ENCODE measurements at regions not wholly inside any gene's neighbourhood (a gene's known extent, or its start where the extent isn't known, plus 50 kb on each side); places are given as distances from the start of the nearest gene placed in this dataset.
"Not testable (repeated sequence)": the region's sequence is repeated elsewhere in the genome, so short reads cannot be mapped to it uniquely, and the experiment has no call there.

DNA sequence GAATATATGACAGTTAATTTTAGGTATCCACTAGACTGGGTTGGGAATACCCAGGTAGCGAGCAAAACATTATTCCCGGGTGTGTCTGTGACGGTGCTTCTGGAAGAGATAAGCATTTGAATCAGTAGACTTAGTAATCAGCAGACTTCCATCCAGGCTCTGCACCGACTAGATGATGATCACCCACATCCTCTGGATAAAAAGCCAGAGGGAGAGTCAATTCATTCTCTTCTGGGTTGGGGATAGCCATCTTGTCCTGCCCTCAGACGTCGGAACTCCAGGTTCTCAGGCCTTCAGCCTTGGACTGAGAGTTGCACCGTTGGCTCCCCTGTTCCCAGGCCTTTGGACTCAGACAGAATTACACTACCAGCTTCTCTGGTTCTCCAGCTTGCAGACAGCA lies 168.0 kb downstream of the PHLDA1 start:
- DNase-seq = no peak

GRCh38 chr12:75862692-75863471 lies 168.7 kb downstream of the PHLDA1 start:
- DNase-seq = no peak

DNA sequence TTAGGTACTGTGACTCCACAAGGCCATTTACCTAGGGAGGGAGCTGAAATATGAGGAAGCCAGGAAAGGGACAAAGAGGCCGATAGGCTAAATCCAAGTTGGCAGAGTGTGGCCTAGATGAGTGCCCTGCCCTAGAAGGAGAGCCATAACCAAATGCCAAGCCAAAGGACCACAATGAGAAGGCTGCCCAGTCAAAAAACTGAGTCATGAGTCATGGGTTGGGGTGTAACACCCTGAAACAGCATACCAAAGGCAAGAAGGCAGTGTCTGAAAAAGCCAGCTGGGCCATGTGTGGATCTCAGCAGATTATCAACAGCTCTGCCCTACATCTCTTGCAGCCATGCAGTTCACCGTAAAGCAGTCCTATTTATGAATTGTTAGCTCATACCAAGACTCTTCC lies 171.7 kb downstream of the PHLDA1 start:
- DNase-seq = no peak

GRCh38 chr12:75856235-75856634 lies 175.3 kb downstream of the PHLDA1 start:
- no peak for DNase-seq

DNA sequence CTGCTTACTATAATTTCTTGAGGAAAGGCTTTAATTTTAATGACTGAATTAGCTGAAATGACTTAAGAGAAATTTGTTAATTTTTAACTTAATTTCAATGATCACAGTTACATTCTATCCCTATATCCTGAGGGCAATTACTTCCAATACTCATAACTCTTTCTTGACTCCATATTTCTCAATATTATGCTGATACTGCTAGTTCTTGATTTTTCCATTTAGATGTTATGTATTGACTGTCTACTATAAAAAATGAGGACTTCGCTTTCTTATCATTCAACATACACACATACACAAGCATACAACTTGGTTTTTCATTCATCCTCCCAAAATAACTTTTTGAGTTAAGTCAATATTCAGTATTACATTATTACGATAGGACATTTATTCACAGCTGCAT lies 176.2 kb downstream of the PHLDA1 start:
- no peak for DNase-seq

- DNase-seq = no peak
Observed at GRCh38 chr12:75854681-75855309, 176.8 kb downstream of the PHLDA1 start.

GRCh38 chr12:75854137-75854536 lies 177.4 kb downstream of the PHLDA1 start:
- DNase-seq = not testable (repeated sequence)

- no peak for DNase-seq
Observed at GRCh38 chr12:75853626-75854025, 177.9 kb downstream of the PHLDA1 start.

DNA sequence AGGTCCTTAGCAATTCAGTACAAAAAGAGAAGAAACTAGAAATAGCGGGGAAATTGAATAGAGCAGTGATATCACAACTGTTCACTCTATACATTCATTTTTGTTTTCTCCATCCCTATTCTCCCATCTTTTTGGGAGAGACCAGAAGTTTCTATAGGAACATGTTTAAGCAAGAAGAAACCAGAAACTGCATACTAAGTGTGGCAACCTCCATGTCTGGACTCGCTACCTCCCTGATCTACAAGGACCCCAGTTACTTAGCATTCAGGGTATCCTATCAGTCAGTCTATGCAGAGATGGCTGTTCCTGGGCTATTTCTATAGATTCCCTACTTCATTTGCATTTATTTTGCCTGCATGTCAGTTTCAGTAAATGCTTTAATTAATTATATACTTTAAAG lies 178.6 kb downstream of the PHLDA1 start:
- DNase-seq = no peak

- no peak for DNase-seq
Observed at GRCh38 chr12:75852143-75852542, 179.4 kb downstream of the PHLDA1 start.

- DNase-seq = no peak
Observed at GRCh38 chr12:75850721-75851462, 180.7 kb downstream of the PHLDA1 start.

DNA sequence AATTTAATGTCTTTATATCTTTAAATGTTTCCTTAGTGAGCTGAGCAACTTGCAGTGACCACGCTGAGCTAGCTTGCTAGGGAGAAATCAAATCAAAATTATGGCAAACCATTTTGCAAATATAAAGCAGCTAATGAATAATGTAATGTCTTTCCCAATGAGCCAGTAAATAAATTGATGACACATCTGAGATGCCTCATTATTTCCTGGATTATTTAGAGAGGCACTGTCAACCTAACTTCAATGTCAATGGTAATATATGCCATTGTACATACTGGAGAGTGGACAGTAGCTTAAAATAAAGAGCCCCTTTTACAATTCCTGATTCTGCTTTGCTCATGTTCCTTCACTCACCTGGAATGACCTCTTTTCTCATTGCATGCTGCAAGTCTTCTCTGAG lies 182.6 kb downstream of the PHLDA1 start:
- no peak for DNase-seq

DNA sequence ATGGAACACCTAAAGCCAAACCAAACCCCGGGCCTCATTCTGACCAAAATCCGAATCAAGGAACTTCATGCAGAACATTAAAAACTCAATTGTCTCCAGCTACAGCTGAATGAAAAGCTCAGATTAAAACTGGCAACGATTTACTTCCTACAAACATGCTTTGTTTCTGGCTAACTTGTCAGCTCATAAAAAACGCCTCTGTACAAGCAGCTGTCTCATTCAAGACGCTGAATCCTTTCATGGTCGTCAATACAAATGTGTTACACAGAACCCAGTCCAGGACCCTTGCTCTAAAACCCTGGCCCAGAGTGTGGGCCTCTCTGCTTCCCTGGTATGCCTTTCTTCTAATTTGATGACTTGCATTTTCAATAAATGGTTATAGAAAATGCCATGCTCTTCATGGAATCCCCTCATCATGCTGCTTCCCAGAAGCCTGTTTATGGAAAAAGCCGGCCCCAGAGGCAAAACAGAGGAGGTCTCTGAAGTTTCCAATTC lies 183.1 kb downstream of the PHLDA1 start:
- DNase-seq = no peak

GRCh38 chr12:75846102-75846501 lies 185.5 kb downstream of the PHLDA1 start:
- no peak for DNase-seq

DNA sequence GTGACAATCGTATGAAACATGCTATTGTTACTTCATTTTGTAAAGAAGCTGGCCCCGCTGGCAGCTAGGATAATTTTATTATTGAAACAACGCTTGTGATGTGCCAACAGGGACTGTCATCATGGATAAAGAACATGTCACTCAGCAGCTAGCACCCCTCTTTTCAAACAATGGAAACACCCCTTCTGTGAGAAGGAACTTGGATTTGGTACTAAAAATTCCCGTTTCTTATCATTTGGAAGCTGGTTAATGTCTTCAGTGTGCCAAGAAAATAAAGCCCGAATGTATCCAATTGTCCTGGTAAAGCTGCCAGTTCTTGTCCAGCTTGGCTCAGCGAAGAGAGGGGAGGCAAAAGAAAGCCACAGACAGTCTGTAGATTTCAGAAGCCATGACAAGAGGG lies 186.6 kb downstream of the PHLDA1 start:
- no peak for DNase-seq

DNA sequence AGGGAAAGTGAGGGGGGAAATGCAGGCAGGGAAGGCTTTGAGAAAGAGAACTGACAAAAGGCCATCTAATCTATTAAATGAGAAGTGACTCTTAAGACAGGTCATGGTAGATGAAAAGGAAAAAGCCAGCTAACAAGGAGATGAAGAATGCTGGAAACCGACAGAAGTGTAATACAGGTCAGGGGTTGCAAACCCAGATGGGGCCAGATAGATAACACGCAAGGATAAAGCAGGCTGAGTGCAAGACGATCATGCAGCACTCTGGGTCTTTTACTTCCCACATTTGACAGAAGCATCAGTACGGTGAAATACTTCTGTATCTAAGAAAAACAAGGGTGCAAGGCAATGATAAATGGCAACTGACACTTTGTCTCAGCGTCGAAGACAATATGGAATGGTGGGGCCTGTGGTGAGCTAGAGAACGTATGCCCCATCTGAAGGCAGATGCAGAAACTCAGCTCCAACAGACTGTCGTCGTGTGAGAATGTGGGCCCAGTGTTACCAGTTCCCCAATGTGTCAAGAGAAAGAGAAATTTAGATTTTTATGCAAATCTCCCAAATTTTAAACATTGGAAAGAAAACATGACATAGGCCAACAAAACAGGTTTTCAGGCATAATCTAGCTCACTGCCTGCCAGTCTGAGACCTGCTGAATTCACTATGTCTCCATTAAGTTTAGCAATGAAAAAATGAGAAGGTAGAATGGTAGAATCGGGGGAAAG lies 187.4 kb downstream of the PHLDA1 start:
- DNase-seq = no peak

DNA sequence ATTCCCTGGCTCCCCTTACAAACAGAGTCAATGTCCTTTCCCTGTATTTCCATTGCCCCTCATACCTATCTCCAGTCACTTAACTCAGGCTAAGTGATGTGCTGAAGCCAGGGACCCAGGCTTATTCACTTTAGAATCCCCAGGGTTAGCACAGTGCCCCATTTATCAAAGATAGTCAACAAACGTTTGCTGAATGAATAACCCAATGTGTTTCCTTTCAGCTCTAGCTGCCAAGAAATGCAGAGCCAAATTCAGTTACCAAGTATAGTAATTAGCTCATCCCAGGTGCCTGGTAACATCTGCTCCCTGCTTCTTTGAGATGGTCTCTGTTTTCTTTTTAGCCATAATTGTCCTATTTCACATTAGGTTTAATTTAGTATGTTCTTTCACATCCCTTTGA lies 189.5 kb downstream of the PHLDA1 start:
- DNase-seq = no peak

DNA sequence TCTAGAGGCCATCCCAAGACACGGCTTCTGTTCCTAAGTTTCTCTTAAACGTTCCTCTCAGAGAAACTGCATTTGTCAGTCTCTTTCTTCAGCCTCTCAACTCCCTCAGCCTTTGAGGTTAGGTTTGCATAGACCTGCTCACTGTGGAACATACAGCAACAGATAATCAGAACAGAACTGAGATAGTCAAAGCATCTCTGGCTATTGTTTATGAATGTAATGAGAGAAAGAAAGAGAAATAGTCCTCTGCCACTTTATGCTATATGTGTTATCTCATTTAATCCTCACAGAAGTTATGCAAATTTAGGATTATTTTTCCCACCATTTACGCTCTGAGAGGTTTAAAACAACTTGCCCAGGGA lies 190.6 kb downstream of the PHLDA1 start:
- no peak for DNase-seq

- no peak for DNase-seq
Observed at GRCh38 chr12:75838309-75838708, 193.3 kb downstream of the PHLDA1 start.

DNA sequence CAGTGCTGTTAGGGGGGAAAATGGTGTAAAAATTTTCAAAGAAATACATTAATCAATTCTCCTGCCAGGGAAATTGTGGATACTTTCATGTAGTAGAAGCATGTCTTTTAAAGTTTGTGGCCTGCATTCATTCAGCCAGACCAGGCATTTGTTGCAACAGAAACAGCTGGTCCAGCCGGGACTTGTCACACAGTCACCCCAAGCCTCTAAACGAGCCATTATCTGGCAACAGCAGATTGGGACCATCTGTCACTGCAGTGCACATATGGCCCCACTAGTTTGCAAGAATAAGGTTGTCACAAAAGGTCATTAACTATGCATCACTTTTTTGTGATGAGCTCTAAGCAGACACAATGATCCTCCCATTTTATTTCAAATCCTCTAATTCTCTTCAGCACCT lies 193.9 kb downstream of the PHLDA1 start:
- no peak for DNase-seq

- DNase-seq = no peak
Observed at GRCh38 chr12:75836533-75836932, 195.0 kb downstream of the PHLDA1 start.

DNA sequence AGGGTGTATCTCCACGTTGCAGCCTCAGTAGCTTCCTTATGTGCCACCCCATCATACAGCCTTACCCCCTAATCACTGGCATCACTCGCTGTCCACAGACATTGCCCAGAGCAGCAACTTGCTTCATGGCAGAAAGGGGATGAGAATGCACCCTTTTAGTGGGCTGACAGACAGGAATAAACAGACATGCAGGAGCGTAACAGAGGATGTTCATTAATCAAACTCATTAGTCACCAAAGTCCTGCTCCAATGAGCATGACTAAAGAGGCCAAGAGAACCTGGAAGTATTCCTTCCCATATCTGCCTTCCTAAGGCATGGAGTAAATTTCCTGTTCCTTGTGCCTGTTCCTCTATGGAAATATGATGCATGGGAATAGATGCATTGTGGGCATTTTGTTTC lies 197.0 kb downstream of the PHLDA1 start:
- no peak for DNase-seq

DNA sequence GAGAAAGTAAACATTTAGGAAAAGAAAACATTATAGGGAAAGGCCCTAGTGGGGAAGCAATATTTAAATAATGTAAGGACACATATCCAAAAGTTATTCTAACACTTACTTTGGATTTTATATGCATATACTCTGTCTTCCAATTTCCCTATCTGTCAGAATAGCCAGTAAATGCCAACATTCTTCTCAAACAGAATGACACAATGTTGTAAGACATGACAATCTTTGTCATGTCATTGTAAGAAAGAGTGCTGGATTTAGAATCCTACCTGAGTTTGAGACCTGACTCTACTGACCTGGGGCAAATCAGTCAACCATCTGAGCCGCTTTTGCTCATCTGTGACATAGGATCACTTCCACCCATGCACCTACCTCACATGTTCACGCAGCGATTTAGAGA lies 198.3 kb downstream of the PHLDA1 start:
- no peak for DNase-seq
